ENCODE measurements at regions not wholly inside any gene's neighbourhood (a gene's known extent, or its start where the extent isn't known, plus 50 kb on each side); places are given as distances from the start of the nearest gene placed in this dataset.
A peak's percentile ranks its signal among the peaks of the same experiment; 100 is the strongest.

DNA sequence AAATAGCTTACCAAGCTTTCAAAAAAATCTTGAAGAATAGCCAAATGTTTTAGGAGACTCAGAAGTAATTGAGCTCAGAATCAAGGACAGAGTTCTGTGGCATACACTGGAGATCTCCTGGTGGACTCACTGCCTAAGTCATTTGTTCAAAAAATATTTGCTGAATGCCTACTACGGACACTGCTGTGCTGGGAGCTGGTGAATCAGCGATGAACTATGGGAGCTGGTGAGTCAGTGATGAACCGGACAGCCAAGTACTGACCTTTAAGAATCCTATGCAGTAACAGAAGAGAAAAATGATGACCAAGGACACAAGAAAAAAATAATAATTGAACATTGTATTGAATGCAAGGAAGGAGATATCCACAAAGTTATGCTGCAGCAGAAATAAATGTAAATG lies 717.9 kb upstream of the CXADR start:
- DNase-seq, result no peak

DNA sequence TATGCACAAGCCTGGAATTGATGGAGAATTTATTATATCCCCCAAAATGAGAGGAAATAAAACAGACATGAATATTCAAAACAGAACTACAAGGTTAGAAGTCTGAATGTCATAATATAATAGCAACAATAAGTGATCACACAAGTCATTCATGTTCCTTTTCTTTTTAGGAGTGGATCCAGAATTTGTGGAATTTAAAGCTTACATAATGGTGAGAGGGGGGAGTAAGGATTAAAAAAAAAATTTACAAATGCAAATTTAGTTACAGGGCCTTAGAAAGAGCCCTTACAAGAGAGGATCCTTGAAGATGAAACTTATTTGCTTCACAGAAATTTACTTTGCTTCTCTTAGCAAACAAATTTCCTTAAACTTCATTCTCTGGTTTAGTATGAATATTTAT lies 716.1 kb upstream of the CXADR start:
- no peak for DNase-seq

DNA sequence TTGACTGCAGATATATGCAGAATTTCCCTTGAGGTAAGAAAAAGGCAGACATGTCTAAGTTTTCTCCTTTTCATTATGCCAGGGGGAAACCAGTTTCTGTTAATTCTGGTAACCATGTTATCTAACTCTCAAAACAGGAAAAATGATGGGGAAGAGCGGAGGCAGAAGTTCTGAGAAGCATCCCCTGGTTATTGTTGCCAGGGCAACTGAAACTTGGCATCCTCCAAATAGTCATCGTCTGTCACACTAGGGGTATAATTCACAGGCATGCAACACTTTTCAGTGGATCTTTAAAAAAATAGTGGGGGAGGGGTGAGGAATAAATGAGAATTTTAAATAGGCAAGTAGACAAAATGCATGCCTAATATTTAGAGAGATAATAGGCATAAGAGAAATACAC lies 715.3 kb upstream of the CXADR start:
- DNase-seq, result no peak

DNA sequence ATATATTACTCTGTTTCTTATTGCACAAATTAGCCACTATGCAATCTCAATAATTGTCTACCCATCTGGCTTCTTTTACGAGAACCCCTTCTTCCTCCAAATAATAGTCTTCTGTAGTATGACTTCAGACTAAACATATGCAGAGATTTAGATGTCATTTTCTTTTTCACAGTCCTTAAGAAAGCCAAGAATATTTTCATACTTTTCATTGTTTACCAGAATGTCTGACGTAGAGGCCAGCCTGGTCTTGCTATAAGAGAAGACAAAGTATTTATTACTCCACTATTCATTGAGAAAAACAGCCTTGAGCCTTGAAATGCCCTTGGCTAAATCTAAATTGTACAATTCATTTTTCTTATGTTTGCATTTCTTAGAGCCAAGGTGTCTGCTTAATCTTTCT lies 714.9 kb upstream of the CXADR start:
- DNase-seq, result no peak

DNA sequence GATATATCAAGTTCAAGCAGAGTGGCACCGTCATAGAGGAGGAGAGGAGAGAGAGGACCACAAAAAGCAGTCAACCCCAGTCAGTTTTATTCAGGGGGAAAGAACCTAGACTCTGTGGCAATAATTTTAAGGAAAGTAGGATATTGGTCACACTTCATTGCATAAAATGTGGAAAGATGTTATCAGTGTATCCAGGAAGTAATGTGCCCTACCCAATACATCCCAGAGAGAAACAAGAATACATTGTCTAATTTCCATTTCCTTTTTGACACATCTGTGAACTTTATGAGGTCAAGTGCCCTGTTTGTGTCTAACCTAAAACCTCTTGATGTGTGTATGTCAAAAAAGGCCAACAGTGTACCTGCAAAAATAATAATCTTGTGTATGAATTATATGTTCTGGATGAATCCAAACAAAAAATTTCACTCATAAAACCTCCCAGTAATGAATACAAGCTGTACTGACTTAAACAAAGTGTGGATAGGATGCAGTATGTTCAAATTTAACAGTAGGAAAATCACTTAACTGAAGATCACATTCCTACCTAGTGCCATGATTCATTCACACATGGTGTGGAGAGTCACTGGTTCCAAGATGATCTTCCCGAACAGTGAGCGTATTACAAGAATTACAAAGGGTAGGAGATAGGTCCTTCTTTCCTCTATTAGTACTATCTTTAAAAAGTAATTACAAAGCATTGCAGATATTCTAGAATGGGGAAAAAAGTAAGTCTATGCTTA lies 712.1 kb upstream of the CXADR start:
- no peak for DNase-seq

DNA sequence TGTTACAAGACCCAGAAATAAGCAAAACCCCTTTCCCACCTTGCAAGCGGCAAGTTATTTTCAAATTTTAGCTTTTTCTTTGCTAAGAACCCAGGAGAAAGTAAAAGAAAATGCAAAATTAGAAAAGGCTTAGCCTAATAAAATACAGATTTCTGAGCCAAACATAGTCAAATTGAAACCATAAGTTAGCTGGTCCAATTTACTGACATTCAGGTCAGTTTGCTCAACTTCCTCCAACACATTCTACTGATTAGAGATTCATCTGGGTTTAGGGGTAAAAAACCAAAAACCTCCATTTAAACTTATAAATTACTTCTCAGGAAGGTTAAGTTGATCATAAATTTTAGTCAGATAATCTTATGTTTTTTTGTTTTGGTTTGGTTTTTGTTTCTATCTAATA lies 701.8 kb upstream of the CXADR start:
- DNase-seq, result no peak

DNA sequence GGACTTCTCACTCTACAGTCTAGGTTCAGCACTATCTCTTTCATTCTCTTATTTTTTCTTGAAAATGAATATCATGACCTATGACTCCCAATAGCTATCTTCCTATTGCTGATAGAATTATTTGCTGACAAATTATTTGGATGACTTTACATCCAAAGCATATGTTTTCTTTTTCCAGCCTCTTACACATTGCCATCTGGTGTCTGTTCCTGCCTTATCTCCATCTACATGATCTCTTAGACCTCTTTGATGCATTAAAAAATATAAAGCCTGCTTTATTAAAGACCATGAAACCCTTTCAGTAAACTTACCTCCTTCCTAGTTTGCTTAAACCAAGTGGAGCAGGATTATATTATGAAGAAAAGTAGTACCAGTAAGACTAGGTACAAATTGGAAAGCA lies 700.9 kb upstream of the CXADR start:
- DNase-seq, result no peak

DNA sequence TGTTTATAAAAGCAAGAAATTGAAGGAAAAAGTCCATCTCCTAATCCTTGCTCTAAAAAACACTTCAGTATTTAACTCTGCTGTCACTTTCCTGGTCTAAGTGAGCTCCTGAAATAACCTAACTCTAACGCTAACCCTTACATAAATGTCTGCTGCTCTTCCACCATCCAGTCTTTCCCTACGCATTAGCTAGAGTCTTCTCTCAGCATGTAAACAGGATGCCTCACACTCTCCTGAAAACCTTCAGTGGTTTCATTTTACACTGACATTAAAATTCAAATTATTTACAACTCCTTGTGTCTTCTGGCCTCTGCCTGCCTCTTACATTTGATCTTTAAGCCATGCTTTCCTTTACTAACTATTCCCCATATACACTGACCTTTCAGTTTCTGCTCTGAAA lies 697.6 kb upstream of the CXADR start:
- DNase-seq, result no peak

DNA sequence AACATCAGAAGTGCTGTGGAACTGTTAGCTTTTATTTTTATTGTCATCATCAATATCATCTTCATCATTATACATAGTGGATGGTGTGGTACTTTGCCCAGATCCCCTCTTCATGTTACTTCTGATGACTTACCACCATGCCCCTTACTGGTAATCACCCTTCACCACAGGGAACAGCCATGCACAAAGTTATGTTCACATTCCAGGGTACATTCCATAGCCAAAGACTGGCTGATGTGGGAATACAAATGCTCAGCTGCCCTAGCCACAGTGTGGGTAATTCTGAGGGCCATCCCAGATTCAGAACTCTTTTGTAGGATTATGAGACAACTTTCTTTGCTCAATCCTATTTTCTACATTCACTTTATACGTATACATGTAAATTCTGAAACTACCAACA lies 691.3 kb upstream of the CXADR start:
- DNase-seq, result no peak

DNA sequence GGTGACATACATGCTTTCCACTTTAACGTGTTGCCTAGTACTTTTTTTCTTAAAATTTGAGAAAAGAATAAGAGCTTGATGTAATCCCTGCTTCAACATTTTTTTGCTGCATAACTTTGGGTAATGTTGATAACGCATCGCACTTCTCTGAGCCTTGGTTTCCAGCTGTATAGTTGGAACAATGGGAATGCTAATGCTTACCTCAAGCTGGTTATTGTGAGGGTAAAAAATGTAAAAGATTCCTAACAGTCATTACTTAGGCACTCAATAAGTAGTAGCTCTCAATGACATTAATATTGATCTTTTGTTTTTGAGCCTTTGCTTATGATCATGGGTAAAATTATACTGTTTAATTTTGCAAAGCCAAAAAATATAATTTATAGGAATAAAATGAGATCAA lies 683.3 kb upstream of the CXADR start:
- no peak for DNase-seq

DNA sequence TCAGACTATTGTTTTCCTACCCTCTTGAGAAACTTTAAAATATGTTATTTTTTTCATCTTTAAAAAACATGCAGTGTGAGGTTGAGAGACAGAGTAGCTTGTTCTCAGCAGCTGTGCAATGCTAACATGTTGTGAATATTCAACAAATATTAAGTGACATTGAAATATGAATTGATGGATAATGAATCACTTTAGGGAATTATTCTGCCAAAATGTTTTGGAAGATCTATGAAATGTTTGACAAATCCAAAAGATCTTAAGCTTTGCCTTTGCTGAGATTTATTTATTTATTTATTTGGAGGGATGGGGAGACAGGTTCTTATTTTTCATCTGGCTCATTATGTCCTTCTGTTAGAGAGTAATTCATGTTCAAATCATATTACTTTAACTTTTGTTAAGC lies 680.1 kb upstream of the CXADR start:
- no peak for DNase-seq

DNA sequence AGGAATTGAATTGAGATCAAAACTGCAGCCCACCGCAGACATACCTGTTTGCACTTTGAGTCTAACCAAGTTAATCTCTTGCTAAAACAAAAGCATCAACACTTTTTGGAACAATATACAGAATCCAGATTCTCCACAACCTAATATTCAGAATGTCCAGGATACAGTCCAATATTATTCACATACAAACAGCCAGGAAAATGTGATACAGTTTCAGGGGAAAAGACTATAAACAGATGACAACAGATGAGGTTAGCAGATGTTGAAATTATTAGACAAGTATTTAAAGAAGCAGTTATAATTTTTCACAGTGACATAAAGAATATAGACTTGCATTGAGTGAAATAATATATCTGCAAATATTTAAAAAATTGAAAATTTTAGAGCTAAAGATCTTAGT lies 678.1 kb upstream of the CXADR start:
- no peak for DNase-seq

DNA sequence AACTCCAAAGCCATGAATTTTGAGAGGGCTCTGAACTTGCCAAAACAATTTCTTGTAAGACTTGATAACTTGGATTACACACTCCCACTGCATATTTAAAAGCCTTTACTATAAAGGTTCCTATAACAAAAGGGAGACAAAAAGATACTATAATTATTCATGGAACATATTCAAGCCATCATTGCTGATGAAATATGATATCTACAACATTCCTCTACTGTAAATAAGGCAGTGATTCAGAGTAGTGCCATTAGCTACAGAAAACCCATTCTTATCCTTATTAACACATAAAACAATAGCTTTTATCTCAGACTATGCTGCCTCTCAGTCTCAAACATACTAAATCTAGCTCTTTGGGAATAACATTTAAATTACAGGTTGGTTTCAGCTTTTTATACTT lies 675.5 kb upstream of the CXADR start:
- DNase-seq, result no peak

DNA sequence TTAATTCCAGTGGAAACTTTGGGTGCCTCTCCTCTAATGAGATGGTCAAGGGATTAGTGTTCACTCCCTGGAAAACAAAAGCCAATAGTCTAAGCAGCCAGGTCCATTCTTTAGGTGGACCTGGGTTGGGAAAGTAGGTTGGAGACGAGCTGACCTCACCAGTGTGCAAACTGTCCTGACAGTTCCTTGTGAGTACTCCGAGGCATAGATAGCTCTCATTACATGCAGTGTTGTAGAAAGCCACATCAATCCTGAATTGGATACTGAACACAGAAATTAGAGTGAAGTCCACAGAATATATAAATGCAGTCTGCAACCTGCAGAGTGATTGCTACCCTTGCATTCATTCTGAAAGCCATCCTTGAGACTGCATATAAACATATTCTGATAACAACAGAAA lies 675.1 kb upstream of the CXADR start:
- no peak for DNase-seq

DNA sequence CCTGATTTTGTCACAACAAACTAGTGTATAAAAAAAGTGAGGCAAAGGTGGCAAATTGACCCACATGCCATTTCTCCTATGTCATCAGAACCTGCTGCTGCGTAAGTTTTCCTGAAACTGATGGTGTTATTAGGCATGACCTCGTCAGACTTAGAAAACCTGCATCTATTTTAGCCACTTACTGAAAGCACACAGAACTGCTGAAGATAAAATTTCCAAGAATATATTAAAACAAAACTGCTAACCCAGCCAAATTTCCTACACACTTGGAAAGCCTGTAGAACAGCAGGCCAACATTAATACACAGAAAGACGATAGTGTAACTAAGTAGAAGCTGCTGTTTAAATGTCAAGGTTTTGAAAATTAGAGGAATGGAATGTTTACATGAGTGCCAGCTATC lies 674.5 kb upstream of the CXADR start:
- no peak for DNase-seq

DNA sequence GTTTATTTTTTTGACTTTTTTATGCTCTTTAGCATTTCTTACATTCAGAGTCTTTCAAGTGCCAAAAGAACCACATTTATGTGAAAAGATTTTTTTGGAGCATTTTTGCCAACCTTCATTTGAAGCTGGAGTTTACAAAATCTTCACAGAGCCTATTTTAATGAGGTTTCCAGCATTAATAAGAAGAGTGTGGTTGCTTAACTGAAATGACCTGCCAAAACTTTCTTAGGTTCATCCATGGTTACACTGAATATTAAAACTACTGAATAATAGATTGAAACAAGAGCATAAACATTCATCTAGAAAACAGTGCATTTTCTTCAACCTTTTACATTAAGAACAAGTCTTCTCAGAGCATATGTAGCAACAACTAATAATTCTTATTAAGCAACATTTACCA lies 672.3 kb upstream of the CXADR start:
- no peak for DNase-seq

DNA sequence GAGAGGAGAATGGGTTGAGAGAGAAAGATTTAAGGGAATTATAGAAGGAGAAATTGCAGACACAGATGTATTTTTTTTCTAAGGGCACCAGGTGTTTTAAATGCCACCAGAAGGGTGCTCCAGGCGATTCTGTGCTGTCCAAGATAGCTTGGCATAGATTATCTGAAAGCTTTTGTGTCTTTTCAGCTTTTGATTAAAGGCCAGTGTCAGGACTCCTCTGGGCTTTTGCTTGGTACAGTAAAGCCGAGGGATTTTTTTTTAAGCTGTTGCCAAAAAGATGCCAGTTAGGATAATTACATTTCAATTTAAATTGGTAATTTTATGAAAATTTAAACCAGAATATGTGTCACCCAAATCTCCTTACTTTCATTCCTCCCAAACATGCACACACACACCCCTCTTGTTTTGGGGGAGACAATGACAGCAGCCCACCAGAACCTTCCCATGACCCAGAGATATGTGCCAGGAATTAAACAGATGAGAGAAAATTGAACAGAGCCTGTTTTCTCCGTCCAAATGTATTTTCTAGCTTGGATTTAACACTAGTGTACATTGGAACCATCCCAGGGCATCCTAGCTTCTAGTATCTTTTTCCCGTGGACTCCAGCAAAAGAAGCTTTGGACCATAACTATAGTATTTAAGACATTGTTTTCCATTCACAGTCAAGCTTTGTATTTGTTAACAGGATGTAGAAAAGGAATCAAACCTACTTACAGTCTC lies 670.7 kb upstream of the CXADR start:
- no peak for DNase-seq

DNA sequence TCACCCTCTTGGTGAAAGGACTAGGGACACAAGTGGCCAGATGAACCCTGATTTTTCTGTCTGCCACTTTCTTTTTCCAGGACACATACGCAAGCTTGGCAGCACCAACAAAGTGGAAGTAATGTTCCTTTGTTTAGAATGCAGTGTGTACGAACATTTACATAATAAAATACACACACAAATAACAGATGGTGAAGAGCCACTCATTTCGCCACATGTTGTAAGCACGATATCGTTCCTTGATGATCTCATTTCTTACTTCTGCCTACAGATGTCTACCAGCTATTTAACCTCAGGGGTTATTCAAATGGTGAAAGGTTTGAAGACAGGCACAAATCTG lies 670.2 kb upstream of the CXADR start:
- DNase-seq, result no peak

DNA sequence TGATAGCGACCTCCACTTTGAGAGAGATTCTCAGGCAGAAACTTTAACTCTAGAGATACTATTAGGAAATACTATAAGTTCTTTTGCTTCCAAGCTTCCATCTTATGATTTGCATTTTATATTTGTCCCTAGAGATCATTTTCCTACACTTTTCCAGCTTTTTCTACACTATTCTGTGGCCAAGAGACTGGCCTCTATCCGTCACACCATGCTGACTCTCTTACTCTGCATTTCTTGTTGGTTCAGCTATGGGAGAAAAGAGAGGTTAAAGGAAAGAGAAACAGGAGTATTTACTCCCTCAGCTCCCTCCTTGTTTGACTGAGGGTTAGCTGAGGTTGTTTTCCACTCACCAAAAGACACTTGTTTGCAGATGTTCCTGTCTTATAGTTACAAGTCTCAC lies 665.6 kb upstream of the CXADR start:
- DNase-seq, result no peak

DNA sequence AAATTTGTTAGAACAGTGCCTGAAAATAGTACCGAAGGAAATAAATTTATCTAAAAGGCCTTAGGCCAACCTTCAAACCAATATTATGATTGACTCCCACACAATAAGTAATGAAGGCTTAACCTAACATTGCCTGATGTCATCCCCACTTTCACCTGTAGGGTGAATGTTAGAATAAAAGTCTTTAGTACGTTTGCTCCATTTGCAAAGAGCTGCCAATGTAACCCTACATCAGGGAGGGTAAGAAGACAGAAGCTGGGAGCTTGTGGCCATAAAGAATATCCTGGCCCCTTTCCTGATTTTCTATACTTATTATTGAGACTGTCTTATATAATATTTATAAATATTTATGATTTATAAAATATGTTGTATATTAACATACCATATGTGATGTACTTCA lies 661.8 kb upstream of the CXADR start:
- no peak for DNase-seq

DNA sequence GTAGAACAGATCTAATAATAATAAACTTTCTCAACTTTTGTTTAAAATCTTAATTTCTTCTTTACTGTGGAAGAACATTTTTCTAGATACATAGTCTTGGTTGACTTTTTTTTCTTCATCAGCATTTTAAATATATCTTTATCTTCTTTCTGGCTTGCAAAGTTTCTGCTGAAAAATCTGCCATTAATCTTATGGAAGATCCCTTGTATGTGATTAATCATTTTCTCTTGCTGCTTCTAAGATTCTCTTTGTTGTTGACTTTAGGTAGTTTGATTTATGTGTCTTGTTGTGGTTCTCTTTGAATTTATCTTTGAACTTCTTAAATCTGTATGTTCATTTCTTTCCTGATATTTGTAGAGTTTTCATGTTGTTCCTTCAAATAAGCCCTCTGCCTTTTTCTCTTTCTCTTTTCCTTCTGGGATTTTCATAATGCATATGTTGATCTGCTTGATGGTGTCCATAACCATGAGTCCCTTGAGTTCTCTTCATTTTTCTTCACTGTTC lies 657.6 kb upstream of the CXADR start:
- DNase-seq, result no peak

DNA sequence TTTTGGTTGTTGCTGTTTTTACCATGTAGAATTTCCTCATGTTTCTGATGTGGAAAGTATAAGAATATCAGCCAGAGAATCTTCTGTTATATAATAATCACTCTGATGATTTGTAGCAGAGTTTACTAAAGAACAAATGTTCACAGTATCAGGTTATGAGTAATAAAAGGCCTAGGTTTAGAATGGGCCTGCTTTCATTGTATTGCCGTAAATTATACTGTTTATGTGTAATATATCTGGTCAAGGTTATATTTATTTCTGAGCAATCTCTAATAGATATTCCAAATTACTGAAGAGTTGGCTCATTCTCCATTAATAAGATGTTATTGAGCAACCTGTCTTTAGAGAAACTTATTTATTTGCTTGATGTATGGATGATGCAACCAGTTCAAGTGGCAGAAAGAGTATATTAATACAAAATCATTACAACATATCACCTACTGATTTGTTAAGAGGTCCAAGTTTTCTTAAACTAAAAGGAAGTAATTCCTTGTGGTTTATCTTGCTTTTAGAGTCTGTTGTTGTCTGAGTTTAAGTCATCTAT lies 649.4 kb upstream of the CXADR start:
- no peak for DNase-seq

DNA sequence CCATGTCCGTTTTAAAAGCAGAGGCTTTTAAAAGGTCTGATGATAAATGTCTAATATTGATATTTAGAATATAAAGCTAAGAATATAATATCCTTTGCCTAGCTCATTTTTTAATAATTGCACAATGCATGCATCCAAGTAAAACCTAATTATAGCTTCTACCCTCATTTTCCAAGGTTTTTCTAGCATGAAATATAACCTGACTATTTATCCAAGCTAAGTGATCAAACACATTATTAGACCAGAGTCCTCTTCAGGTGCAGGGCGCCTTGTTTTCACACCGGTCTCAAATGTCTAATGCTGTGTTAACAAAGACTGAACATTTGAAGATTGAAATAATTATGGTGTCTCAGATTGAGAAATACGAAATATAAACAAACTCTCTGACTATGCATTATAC lies 648.9 kb upstream of the CXADR start:
- DNase-seq, result peak; percentile 54

DNA sequence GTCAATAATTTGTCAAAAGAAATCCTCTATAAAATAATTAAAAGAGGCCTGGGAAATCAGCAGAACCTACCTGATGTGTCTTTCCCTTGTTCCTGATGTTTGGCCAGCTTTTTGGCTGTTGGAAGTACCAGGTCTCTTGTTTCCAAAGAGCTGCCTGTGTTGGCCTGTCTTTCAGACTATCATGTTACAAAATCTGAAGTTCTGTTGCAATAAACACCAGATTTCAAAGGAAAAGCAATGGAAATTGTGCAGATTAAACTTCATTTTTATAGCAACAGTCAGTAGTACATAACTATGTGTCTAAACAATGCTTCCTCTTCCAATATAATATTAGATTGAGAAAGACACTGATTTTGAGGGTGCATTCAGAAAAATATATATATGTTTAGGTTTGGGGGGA lies 647.2 kb upstream of the CXADR start:
- no peak for DNase-seq

DNA sequence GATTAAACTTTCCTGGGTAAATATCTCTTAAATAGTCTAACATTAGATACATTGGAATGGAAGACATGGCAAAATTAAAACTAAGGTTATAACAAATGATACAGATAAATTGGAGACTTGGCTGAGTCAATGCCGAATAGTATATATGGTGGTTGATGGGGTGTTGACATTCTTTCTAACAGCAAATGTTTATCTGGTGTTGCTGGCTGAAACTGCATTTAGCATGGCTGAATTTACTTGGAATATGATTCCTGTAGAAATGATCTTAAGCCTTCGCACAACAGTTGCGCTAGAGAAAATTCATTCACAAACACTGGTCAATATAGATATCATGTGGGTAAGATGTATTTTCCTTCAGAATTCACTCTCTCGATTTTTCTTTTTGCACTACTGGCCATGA lies 646.0 kb upstream of the CXADR start:
- DNase-seq, result no peak
